ENCODE measurements at regions not wholly inside any gene's neighbourhood (a gene's known extent, or its start where the extent isn't known, plus 50 kb on each side); places are given as distances from the start of the nearest gene placed in this dataset.

DNA sequence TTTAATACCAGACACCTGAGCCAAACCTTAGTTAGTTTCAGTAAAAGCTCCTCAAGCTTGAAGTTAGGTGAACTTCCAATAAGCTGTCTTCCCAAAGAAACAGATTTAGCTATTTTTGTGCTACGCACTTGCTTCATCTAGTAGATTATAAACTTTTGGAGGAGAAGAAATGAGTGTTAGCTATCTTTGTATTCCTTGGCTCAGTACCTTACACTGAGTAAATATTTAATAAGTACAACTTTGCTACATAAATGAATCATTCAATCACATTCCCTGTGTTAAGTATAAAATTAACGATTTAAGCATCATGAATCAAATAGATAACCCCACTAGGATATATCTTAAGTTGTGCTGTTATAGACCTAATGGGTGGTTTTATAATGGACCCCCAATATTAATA, 307.0 kb downstream of the PCNX1 start (continued):
- TF ChIP-seq, protein P1, sequence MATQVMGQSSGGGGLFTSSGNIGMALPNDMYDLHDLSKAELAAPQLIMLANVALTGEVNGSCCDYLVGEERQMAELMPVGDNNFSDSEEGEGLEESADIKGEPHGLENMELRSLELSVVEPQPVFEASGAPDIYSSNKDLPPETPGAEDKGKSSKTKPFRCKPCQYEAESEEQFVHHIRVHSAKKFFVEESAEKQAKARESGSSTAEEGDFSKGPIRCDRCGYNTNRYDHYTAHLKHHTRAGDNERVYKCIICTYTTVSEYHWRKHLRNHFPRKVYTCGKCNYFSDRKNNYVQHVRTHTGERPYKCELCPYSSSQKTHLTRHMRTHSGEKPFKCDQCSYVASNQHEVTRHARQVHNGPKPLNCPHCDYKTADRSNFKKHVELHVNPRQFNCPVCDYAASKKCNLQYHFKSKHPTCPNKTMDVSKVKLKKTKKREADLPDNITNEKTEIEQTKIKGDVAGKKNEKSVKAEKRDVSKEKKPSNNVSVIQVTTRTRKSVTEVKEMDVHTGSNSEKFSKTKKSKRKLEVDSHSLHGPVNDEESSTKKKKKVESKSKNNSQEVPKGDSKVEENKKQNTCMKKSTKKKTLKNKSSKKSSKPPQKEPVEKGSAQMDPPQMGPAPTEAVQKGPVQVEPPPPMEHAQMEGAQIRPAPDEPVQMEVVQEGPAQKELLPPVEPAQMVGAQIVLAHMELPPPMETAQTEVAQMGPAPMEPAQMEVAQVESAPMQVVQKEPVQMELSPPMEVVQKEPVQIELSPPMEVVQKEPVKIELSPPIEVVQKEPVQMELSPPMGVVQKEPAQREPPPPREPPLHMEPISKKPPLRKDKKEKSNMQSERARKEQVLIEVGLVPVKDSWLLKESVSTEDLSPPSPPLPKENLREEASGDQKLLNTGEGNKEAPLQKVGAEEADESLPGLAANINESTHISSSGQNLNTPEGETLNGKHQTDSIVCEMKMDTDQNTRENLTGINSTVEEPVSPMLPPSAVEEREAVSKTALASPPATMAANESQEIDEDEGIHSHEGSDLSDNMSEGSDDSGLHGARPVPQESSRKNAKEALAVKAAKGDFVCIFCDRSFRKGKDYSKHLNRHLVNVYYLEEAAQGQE (IDR thresholded peaks at IDR 0.05; ENCODE audit: unreplicated experiment): no peak
- TF ChIP-seq CREB1 (CRISPR knock-in tag; IDR thresholded peaks at IDR 0.05; ENCODE audit: low read depth): no peak

DNA sequence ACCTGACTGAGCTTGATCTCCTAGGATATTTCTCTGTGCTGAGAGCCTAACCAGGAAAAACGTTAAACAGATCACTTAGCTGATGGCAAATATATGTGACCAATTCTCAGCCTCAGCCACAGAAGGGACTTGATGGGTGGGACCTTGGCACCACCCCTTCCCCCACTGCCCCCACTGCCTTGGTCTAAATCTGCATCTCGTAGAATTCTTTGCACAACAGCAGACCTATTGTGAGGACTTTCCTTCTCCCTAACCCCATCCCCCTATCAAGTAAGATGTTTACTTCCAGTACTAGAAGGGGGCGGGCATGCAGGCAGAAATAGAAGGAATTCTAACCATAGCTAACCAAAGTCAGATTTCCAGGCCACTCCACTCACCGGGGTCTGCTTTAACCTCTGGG, 313.2 kb downstream of the PCNX1 start:
- peak; percentile 18 for DNase-seq (ENCODE audit: low spot score)
- Histone ChIP-seq H3K4me2 (no peak overlapping the region), H3K4me3 (no peak overlapping the region), H3K27me3 (ENCODE audit: insufficient read depth) (no peaks in the 10 kb centered on the region), H3K36me3 (ENCODE audit: insufficient read depth) (no peaks in the 10 kb centered on the region), H3K4me1 (ENCODE audit: insufficient read depth) (peaks cover 6% of the 10 kb centered on the region), H3K79me2 (replicated peaks; ENCODE audit: insufficient read depth) (no peaks in the 10 kb centered on the region), H4K20me1 (replicated peaks; ENCODE audit: insufficient read depth) (no peaks in the 10 kb centered on the region), H3K27ac (ENCODE audit: low read depth) (no peak overlapping the region), H2AFZ (peak overlapping the region; percentile 84), H3F3A (replicated peaks; ENCODE audit: low read depth) (no peaks in the 10 kb centered on the region), H3K9me2 (ENCODE audit: insufficient read depth) (peaks cover 8% of the 10 kb centered on the region; the same call in 1 of the 2 replicates)
- Mint-ChIP-seq H3K27ac (no peak overlapping the region), H3K36me3 (ENCODE audit: low read depth) (peaks cover 11% of the 10 kb centered on the region), H3K27me3 (ENCODE audit: insufficient read depth, low read depth, poor library complexity) (no peaks in the 10 kb centered on the region), H3K4me1 (peaks cover 12% of the 10 kb centered on the region), H3K9me3 (peaks cover 17% of the 10 kb centered on the region), H3K4me3 (no peak overlapping the region)
- TF ChIP-seq, protein P2, sequence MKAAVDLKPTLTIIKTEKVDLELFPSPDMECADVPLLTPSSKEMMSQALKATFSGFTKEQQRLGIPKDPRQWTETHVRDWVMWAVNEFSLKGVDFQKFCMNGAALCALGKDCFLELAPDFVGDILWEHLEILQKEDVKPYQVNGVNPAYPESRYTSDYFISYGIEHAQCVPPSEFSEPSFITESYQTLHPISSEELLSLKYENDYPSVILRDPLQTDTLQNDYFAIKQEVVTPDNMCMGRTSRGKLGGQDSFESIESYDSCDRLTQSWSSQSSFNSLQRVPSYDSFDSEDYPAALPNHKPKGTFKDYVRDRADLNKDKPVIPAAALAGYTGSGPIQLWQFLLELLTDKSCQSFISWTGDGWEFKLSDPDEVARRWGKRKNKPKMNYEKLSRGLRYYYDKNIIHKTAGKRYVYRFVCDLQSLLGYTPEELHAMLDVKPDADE (IDR thresholded peaks at IDR 0.05): no peak
- TF ChIP-seq ZNF331 (CRISPR knock-in tag; IDR thresholded peaks at IDR 0.05; ENCODE audit: low read depth) (no peak), CREB1 (CRISPR knock-in tag; IDR thresholded peaks at IDR 0.05; ENCODE audit: low read depth) (no peak), EZH2phosphoT487 (IDR thresholded peaks at IDR 0.05; ENCODE audit: unreplicated experiment) (no peak), ZNF114 (CRISPR knock-in tag; IDR thresholded peaks at IDR 0.05) (no peak), NANOG (IDR thresholded peaks at IDR 0.05; ENCODE audit: borderline replicate concordance) (no peak)
- TF ChIP-seq, protein P1 (IDR thresholded peaks at IDR 0.05; ENCODE audit: unreplicated experiment): no peak
- TF ChIP-seq, protein P3, sequence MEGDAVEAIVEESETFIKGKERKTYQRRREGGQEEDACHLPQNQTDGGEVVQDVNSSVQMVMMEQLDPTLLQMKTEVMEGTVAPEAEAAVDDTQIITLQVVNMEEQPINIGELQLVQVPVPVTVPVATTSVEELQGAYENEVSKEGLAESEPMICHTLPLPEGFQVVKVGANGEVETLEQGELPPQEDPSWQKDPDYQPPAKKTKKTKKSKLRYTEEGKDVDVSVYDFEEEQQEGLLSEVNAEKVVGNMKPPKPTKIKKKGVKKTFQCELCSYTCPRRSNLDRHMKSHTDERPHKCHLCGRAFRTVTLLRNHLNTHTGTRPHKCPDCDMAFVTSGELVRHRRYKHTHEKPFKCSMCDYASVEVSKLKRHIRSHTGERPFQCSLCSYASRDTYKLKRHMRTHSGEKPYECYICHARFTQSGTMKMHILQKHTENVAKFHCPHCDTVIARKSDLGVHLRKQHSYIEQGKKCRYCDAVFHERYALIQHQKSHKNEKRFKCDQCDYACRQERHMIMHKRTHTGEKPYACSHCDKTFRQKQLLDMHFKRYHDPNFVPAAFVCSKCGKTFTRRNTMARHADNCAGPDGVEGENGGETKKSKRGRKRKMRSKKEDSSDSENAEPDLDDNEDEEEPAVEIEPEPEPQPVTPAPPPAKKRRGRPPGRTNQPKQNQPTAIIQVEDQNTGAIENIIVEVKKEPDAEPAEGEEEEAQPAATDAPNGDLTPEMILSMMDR (conservative IDR thresholded peaks at IDR 0.05; ENCODE audit: low read depth in 2 of 2): no peak
- peak; percentile 53 for ATAC-seq

Measured in GM23338 (cell line).